ENCODE measurements at regions not wholly inside any gene's neighbourhood (a gene's known extent, or its start where the extent isn't known, plus 50 kb on each side); places are given as distances from the start of the nearest gene placed in this dataset.

DNA sequence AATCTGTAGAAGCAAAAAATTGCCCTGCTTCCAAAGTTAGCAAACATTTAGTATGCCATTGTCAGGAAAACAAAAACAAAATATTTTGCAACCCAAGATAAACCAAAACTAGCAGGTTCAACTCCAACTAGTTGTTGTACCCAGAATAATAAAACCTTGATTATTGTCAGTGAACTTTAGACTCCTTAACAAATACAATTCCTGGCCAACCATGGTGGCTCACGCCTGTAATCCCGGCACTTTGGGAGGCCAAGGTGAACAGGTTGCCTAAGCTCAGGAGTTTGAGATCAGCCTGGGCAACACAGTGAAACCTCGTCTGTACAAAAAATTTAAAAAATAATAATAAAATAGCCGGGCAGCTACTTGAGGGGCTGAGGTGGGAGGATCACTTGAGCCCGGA is 53.6 kb upstream of the EPCAM start:
- Histone ChIP-seq H3K27me3 (ENCODE audit: control insufficient read depth in 2 of 2, insufficient read depth in 2 of 2, low read length in 2 of 2) (no peaks in the 10 kb centered on the region), H3K9me3 (ENCODE audit: control insufficient read depth in 2 of 2, low read length in 2 of 2) (no peaks in the 10 kb centered on the region), H3K27ac (ENCODE audit: low read depth in 2 of 2, low read length in 2 of 2) (peak overlapping the region in 1 of 2 donors; percentile 21), H3K4me1 (ENCODE audit: control insufficient read depth in 2 of 2, insufficient read depth in 2 of 2, low read length in 2 of 2) (peaks cover 13 to 39% of the 10 kb centered on the region in 2 donors), H3K9ac (ENCODE audit: low read depth in 1 of 2, low read length in 2 of 2) (no peak overlapping the region), H3K36me3 (ENCODE audit: control insufficient read depth in 2 of 2, insufficient read depth in 2 of 2, low read length in 2 of 2) (no peaks in the 10 kb centered on the region), H3K4me3 (ENCODE audit: low read length in 2 of 2) (no peak overlapping the region)

DNA sequence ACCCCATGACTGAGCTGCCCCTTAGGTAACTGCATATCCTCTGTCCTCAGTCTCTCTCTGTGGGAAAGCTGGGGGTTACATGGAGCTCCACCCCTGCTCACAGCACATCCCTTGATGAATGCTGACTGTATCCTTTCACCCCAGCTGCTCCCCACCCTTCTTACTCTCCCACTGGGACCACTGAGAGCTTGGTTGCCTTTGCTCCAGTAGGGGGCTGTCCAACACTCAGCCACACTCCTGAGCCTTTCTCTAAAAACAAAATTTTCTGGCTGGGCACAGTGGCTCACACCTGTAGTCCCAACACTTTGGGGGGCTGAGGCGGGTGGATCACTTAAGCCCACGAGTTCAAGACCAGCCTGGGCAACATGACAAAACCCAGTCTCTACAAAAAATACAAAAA is 55.4 kb upstream of the EPCAM start:
- Histone ChIP-seq H3K36me3 (ENCODE audit: control insufficient read depth in 2 of 2, insufficient read depth in 2 of 2, low read length in 2 of 2) (no peaks in the 10 kb centered on the region), H3K9ac (ENCODE audit: low read depth in 1 of 2, low read length in 2 of 2) (peak overlapping the region in 1 of 2 donors; percentile 6), H3K9me3 (ENCODE audit: control insufficient read depth in 2 of 2, low read length in 2 of 2) (no peaks in the 10 kb centered on the region), H3K27me3 (ENCODE audit: control insufficient read depth in 2 of 2, insufficient read depth in 2 of 2, low read length in 2 of 2) (no peaks in the 10 kb centered on the region), H3K27ac (ENCODE audit: low read depth in 2 of 2, low read length in 2 of 2) (peak overlapping the region; percentile 39 to 72), H3K4me3 (ENCODE audit: low read length in 2 of 2) (no peak overlapping the region), H3K4me1 (ENCODE audit: control insufficient read depth in 2 of 2, insufficient read depth in 2 of 2, low read length in 2 of 2) (peaks cover 24 to 53% of the 10 kb centered on the region in 2 donors)

DNA sequence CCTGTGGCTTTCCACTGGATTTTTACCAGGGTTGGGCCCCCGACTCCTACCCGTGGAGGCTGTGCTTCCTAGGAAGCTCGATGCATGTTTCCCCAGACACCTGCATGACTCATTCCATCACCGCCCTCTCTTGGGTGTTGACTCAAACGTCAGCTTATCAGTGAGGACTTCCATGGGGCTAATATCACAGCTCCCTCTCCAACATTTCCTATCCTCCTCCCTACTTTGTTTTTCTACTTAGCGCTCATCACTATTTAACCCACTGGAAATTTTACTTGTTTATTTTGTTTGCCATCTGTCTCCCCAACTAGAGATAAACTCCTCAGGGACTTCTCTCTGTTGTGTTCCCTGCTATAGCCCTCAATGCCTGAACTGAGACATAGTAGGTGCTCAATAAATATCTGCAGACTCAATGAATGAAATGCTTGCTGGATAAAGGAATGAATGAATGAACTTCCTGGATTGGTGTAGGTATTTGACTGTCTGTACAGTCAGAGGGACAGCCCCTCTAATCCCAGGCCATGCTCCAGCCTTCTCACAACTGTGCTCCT is 55.9 kb upstream of the EPCAM start:
- H3K4me1 ChIP-seq (ENCODE audit: control insufficient read depth in 2 of 2, insufficient read depth in 2 of 2, low read length in 2 of 2), result peaks cover 24 to 53% of the 10 kb centered on the region in 2 donors
- no peaks in the 10 kb centered on the region for H3K9me3 ChIP-seq (ENCODE audit: control insufficient read depth in 2 of 2, low read length in 2 of 2)
- H3K9ac ChIP-seq (ENCODE audit: low read depth in 1 of 2, low read length in 2 of 2), result peak overlapping the region in 1 of 2 donors; percentile 6
- H3K36me3 ChIP-seq (ENCODE audit: control insufficient read depth in 2 of 2, insufficient read depth in 2 of 2, low read length in 2 of 2), result no peaks in the 10 kb centered on the region
- no peaks in the 10 kb centered on the region for H3K27me3 ChIP-seq (ENCODE audit: control insufficient read depth in 2 of 2, insufficient read depth in 2 of 2, low read length in 2 of 2)
- H3K27ac ChIP-seq (ENCODE audit: low read depth in 2 of 2, low read length in 2 of 2), result peak overlapping the region; percentile 39 to 72
- no peak overlapping the region for H3K4me3 ChIP-seq (ENCODE audit: low read length in 2 of 2)

DNA sequence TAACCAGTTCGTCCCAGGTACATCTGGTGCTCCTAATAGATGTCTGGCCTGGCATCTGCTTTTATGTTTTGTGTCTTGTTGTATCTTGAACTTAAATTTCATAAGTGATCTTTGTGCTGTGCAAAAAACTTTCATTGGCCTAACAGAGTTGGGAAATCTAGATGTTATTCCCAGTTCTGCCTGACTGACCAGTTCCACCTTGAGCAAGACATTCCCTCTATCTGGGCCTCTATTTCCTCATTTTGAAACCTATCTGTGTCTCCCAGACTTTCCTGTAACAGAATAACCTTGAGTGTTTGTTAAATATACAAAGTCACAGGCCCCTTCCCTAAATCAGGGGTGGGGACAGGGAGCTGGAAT is 56.6 kb upstream of the EPCAM start:
- Histone ChIP-seq H3K4me3 (ENCODE audit: low read length in 2 of 2) (no peak overlapping the region), H3K27ac (ENCODE audit: low read depth in 2 of 2, low read length in 2 of 2) (peak overlapping the region; percentile 20 to 39), H3K36me3 (ENCODE audit: control insufficient read depth in 2 of 2, insufficient read depth in 2 of 2, low read length in 2 of 2) (no peaks in the 10 kb centered on the region), H3K27me3 (ENCODE audit: control insufficient read depth in 2 of 2, insufficient read depth in 2 of 2, low read length in 2 of 2) (no peaks in the 10 kb centered on the region), H3K4me1 (ENCODE audit: control insufficient read depth in 2 of 2, insufficient read depth in 2 of 2, low read length in 2 of 2) (peaks cover 28 to 53% of the 10 kb centered on the region in 2 donors), H3K9ac (ENCODE audit: low read depth in 1 of 2, low read length in 2 of 2) (no peak overlapping the region), H3K9me3 (ENCODE audit: control insufficient read depth in 2 of 2, low read length in 2 of 2) (no peaks in the 10 kb centered on the region)

DNA sequence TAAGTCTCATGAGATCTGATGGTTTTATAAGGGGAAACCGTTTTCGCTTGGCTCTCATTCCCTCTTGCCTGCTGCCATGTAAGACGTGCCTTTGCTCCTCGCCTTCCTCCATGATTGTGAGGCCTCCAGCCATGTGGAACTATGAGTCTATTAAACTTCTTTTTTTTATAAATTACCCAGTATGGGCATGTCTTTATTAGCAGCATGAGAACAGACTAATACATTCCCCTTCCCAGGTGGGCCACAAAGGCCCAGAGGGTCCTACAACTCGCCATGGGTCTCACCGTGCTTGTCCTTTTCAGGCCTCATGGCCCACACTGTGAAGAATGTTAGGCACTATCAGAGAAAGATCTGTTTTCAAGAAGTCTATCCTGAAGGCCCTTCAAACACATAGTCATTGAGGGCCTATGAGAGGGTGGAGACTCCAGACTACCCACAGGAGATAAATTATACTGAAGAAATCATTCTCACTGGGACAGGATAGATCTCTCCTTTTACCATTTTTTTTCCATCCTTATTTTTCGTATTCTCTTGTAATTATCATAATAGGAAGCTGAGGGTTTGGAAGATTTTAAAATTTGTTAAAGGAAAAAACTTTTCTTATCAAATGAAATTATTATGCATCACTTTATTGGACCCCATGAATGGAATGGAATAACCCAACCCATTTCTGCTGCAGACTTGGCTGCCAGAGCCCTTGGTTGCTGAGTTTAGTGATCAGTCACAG is 57.2 kb upstream of the EPCAM start:
- H3K36me3 ChIP-seq (ENCODE audit: control insufficient read depth in 2 of 2, insufficient read depth in 2 of 2, low read length in 2 of 2), result no peaks in the 10 kb centered on the region
- peaks cover 33 to 53% of the 10 kb centered on the region in 2 donors for H3K4me1 ChIP-seq (ENCODE audit: control insufficient read depth in 2 of 2, insufficient read depth in 2 of 2, low read length in 2 of 2)
- H3K9me3 ChIP-seq (ENCODE audit: control insufficient read depth in 2 of 2, low read length in 2 of 2), result no peaks in the 10 kb centered on the region
- H3K27ac ChIP-seq (ENCODE audit: low read depth in 2 of 2, low read length in 2 of 2), result peak overlapping the region; percentile 87 to 97
- no peak overlapping the region for H3K4me3 ChIP-seq (ENCODE audit: low read length in 2 of 2)
- no peak overlapping the region for H3K9ac ChIP-seq (ENCODE audit: low read depth in 1 of 2, low read length in 2 of 2)
- no peaks in the 10 kb centered on the region for H3K27me3 ChIP-seq (ENCODE audit: control insufficient read depth in 2 of 2, insufficient read depth in 2 of 2, low read length in 2 of 2)

- Histone ChIP-seq H3K9ac (ENCODE audit: low read depth in 1 of 2, low read length in 2 of 2) (peak overlapping the region; percentile 57 to 74), H3K4me1 (ENCODE audit: control insufficient read depth in 2 of 2, insufficient read depth in 2 of 2, low read length in 2 of 2) (peaks cover 33 to 49% of the 10 kb centered on the region in 2 donors), H3K4me3 (ENCODE audit: low read length in 2 of 2) (peak overlapping the region; percentile 8 to 44), H3K36me3 (ENCODE audit: control insufficient read depth in 2 of 2, insufficient read depth in 2 of 2, low read length in 2 of 2) (peaks cover 0 to 4% of the 10 kb centered on the region in 2 donors), H3K9me3 (ENCODE audit: control insufficient read depth in 2 of 2, low read length in 2 of 2) (no peaks in the 10 kb centered on the region), H3K27me3 (ENCODE audit: control insufficient read depth in 2 of 2, insufficient read depth in 2 of 2, low read length in 2 of 2) (no peaks in the 10 kb centered on the region), H3K27ac (ENCODE audit: low read depth in 2 of 2, low read length in 2 of 2) (peak overlapping the region; percentile 87 to 97)
Measured at GRCh38 chr2:47310801-47311560, 58.1 kb upstream of the EPCAM start.

GRCh38 chr2:47309952-47310800 is 58.9 kb upstream of the EPCAM start:
- Histone ChIP-seq H3K9ac (ENCODE audit: low read depth in 1 of 2, low read length in 2 of 2) (peak overlapping the region; percentile 57 to 74), H3K4me1 (ENCODE audit: control insufficient read depth in 2 of 2, insufficient read depth in 2 of 2, low read length in 2 of 2) (peaks cover 33 to 45% of the 10 kb centered on the region in 2 donors), H3K36me3 (ENCODE audit: control insufficient read depth in 2 of 2, insufficient read depth in 2 of 2, low read length in 2 of 2) (peaks cover 0 to 4% of the 10 kb centered on the region in 2 donors), H3K27ac (ENCODE audit: low read depth in 2 of 2, low read length in 2 of 2) (peak overlapping the region; percentile 87 to 97), H3K9me3 (ENCODE audit: control insufficient read depth in 2 of 2, low read length in 2 of 2) (no peaks in the 10 kb centered on the region), H3K4me3 (ENCODE audit: low read length in 2 of 2) (peak overlapping the region; percentile 8 to 44), H3K27me3 (ENCODE audit: control insufficient read depth in 2 of 2, insufficient read depth in 2 of 2, low read length in 2 of 2) (no peaks in the 10 kb centered on the region)

- Histone ChIP-seq H3K9ac (ENCODE audit: low read depth in 1 of 2, low read length in 2 of 2) (peak overlapping the region; percentile 57 to 74), H3K4me1 (ENCODE audit: control insufficient read depth in 2 of 2, insufficient read depth in 2 of 2, low read length in 2 of 2) (peaks cover 33 to 48% of the 10 kb centered on the region in 2 donors), H3K9me3 (ENCODE audit: control insufficient read depth in 2 of 2, low read length in 2 of 2) (no peaks in the 10 kb centered on the region), H3K27me3 (ENCODE audit: control insufficient read depth in 2 of 2, insufficient read depth in 2 of 2, low read length in 2 of 2) (no peaks in the 10 kb centered on the region), H3K27ac (ENCODE audit: low read depth in 2 of 2, low read length in 2 of 2) (peak overlapping the region; percentile 87 to 97), H3K36me3 (ENCODE audit: control insufficient read depth in 2 of 2, insufficient read depth in 2 of 2, low read length in 2 of 2) (peaks cover 0 to 4% of the 10 kb centered on the region in 2 donors), H3K4me3 (ENCODE audit: low read length in 2 of 2) (peak overlapping the region in 1 of 2 donors; percentile 44)
Measured at GRCh38 chr2:47309472-47309951, 59.6 kb upstream of the EPCAM start.

DNA sequence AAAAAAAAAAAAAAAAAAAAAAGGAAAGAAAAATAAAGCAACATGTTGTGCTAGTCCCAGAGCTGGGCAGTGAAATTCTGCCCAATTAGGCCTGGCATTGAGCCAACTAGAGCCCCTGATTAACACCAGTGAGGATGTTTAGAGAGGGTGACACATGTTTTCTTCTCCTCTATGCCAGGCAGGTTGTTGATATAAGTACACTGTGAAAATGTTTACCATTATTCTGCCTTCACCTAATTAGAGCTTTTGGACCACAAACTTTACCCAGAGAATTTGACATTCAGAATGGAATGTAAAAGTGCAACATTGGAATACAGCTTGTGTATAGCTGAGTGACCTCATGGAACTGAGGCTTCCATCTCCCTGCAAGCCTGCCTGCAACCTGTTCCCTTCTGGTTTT is 62.0 kb upstream of the EPCAM start:
- no peak overlapping the region for H3K27ac ChIP-seq (ENCODE audit: low read depth in 2 of 2, low read length in 2 of 2)
- H3K36me3 ChIP-seq (ENCODE audit: control insufficient read depth in 2 of 2, insufficient read depth in 2 of 2, low read length in 2 of 2), result peaks cover 0 to 4% of the 10 kb centered on the region in 2 donors
- H3K4me1 ChIP-seq (ENCODE audit: control insufficient read depth in 2 of 2, insufficient read depth in 2 of 2, low read length in 2 of 2), result peaks cover 30 to 33% of the 10 kb centered on the region in 2 donors
- H3K9me3 ChIP-seq (ENCODE audit: control insufficient read depth in 2 of 2, low read length in 2 of 2), result no peaks in the 10 kb centered on the region
- H3K27me3 ChIP-seq (ENCODE audit: control insufficient read depth in 2 of 2, insufficient read depth in 2 of 2, low read length in 2 of 2), result no peaks in the 10 kb centered on the region
- no peak overlapping the region for H3K4me3 ChIP-seq (ENCODE audit: low read length in 2 of 2)
- H3K9ac ChIP-seq (ENCODE audit: low read depth in 1 of 2, low read length in 2 of 2), result no peak overlapping the region
